HG03159 (cell line): ENCODE measurements at regions not wholly inside any gene's neighbourhood (a gene's known extent, or its start where the extent isn't known, plus 50 kb on each side); places are given as distances from the start of the nearest gene placed in this dataset.

ENCODE experiments used
- ATAC-seq: cut with Tn5 transposase; IDR thresholded peaks from one replicate; pipeline ENCODE4 v1.9.1; 2021; ENCODE audit warnings: mild to moderate bottlenecking, moderate library complexity; ENCODE audit not compliant: unreplicated experiment

DNA sequence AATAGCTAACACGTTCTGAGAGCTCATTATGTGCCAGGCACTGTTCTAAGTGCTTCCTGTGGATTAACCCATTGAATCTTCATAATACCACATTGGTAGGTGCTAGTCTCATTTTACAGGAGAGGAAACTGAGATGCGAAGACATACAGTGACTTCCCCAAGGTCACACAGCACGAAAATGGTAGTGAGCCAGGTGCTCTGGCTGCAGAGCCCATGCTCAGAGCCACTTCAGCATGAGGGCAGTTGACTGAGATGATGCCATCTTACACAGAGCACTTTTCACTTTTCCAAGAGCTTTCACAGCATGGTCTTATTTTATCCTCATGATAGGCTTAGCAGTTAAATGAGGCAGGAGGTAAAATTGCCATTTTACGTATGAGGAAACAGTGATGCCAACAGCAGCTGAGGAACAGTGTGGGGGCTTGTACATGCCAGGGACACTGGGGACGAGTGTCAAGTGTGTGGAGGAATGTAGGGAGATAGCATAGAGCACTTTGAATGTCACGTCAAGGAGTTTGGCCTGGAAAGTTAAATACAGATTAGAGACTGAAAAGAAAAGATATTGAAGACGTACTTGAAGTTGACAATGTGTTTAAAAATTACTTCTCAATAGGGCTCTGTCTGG, 180.0 kb downstream of the KIF4B start:
- no peak for ATAC-seq

DNA sequence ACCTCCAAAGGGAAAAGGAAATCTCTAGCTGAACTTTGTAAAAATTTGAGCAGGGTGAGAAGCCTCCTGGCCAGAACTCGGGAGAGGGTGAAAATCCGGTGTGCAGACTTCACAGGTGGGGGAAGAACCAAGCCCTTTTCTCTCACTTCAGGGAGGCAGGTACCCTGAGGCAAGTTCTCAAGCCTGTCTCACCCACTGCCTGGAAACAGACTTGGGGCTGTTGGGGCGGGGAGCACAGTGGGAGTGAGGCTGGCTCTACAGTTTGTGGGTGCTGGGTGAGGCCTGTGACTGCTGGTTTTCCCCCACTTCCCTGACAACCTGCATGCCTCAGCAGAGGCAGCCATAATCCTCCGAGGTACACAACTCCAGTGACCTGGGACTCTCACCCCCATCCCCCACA, 187.1 kb downstream of the KIF4B start:
- no peak for ATAC-seq

DNA sequence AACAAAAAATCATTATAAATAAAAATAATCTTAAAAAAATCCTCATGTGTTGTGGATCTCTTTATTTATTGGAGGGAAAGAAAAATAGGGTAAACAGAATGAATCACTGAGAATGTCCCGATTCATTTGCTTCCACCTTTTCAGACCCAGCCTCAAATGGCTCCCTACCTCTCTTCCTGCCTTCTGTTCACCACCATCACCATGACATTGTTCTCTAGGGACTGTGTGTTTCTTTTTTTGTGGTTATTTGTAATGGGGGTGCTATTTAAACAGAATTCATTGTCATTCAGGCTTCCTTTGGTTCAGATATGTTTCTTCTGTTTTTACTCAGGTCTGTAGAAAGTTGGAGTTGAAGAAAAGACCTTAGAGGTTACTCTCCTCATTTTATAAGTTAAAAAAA, 198.2 kb downstream of the KIF4B start:
- ATAC-seq: no peak

DNA sequence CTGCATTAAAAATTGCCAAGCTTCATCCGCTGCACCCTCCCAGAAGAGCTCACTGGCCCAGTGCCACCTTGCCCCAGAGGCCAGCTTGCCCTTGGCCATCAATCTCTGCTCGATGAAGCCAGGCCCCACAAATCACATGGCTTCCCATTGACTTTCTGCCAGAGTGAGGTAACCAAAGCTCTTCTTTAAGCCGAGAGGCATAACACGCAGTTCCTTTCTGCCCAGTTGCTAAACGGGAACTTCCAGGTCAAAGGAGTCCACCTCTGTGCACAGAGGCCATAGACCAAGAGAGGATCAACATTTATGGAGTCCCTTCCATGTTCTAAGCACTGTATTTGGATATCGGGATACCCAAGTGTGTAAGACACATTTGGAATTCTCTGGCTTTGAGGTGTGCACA, 208.8 kb downstream of the KIF4B start:
- no peak for ATAC-seq

DNA sequence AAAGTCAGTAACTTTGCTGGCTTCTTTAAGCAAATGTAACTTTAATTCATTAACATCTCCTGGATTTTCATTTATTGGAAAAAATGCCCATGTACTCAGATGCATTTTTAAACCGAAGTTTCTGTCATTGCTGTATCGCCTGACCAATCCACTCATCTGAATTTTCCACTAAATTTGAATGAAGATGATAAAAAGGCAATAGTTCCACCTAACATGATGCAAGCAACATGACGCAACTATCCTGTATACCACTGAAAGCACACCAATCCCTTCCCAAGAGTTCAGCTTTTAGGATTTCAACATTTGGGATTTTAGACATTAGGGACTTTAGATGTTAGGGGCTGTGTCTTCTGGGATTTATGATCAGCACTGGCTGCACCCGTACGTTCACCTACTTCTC, 215.6 kb downstream of the KIF4B start:
- ATAC-seq: no peak

DNA sequence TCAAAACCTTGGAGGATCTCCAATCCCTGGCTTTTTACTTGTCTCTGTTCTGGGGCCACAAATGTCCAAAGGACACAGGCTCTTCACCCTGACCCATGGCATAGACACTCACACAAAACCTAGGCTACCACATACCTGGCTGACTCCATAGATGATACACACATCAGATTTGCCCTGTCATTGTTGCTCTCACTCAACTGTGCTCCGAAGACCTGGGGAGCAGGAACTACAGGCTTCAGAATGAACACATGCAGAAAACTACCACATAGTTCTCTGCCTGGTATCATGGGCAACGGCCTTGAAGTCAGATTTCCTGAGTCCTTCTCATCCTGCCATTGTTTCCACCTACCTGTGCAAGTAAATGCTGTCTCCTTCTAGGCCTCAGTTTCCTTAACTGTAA, 226.2 kb downstream of the KIF4B start:
- no peak for ATAC-seq

DNA sequence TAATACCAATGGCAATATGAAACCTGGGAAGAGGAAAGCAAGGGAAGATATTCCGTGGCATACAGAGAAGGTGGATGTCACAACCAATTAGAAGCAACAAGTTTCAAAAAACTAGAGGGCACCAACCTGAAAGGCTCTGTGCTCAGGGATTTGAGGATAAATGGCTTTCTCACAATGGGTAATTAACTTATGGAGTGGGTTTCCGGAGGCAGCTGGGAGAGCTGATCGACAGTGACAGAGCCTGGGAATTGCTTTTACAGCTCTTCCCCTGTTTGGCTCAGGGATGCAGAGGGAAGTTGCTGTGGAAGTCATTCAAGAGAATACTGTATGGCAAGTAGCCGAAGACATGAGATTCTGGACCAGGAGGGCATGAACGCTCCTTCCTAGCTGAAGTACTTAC, 237.0 kb downstream of the KIF4B start:
- ATAC-seq: no peak

DNA sequence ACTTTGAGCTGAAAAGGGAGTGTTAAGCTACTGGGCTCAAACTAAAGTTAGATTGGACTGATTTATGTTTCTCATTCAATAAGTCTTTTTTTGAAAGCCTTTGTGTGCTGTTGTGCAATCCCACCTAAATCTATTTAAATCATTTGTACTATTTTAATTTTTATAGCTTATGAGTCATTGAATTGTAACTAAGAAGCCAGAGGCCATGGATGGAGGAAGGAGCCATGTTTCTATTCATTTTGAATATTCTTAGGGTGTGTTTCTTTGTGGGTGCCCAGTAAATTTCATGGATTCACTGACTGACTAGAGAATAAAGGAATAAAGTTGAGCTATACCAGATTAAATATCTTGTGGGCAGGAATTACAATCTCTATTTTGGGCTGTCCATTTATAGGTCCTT, 238.5 kb downstream of the KIF4B start:
- no peak for ATAC-seq

DNA sequence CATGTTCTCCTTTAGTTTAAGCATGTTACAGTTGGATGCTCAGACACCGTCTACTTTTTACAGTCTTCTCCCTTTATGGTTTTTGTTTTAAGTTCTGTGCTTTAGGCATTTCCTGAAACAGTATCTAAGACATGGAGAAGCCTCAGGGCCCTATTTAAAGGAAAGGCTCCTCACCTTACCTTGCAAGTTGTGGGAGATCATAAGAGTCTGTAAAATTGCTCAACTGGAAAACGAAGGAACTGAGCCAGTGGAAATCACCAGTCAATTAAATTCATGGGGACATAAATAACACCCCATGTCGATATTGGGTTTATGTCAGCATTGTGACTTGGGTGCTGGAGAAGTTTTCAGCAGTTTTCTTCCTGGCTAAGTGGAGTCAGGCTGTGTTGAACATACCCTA, 239.2 kb downstream of the KIF4B start:
- no peak for ATAC-seq

DNA sequence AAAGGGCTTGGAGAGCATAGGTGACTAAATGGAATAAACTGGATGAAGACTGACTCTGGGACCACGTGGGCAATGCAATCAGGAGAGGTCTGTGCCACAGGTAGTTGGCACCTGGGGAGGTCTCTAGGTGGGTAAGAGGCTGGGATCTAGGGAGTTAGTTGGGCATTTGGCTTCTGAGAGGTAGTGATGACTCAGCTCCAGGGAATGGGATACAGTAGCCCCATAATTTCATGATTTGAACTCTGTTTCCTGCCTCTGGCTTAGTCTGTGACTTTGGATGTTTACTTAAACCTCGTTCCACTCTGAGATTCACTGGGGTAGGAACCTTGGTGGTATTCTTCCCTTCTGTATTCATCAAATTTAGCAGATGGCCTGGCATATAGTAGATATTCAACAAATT, 240.8 kb downstream of the KIF4B start:
- no peak for ATAC-seq

DNA sequence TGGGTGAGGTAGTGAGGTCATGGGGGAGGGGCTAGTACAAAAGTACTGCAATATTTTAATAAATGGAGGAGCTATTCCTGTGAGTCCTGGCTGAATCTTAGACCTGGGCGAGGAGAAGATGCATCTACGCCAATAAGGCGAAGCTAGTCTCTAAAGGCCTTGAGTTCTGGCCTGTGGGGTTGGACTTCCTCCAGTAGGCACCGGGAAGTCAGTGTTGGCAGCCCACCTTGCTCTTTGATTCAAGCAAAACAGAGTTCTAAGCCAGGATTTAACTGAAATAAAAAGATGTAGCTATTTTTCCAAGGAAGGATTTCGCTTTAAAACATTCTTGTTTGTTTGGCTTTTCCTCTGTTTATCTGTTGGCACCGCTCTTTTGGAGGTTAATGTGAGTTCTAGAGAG, 244.6 kb downstream of the KIF4B start:
- no peak for ATAC-seq

DNA sequence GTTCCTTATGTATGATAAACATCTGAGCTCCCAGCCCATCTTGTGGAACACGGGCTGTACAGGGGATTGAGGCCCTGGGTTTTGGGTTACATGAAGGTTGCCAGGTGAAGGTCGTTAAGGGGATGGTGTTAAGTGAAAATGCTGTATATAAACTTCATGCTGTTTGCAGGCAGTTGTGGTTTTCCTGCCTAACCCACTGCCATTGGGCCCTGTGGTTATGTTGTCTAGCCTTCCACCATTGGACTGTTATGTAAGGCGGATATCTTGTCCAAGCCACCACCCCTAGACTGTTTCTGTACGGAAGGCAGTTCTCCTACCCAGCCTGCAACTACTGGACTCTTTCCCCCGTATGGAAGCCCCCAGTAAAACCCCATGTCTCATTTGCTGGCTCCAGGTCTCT, 246.1 kb downstream of the KIF4B start:
- no peak for ATAC-seq

DNA sequence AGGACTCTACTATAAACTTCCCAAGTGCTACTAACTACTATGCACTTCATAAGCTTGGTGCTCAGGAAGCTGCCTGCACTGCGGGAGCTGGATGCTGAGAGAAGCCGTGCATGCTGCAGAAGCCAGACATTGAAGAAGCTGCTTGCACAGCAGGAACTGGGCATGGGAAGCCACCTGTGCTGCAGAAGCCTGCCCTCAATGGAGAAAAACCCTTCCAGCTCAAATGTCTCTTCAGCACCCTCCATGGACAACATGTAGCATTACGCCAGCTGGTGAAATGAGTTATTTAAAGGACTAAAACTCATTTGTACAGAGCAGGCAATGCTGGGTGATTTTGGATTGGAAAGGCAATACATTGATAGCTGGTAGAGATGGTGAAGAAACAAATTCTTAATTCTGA, 247.2 kb downstream of the KIF4B start:
- ATAC-seq: peak; percentile 72

DNA sequence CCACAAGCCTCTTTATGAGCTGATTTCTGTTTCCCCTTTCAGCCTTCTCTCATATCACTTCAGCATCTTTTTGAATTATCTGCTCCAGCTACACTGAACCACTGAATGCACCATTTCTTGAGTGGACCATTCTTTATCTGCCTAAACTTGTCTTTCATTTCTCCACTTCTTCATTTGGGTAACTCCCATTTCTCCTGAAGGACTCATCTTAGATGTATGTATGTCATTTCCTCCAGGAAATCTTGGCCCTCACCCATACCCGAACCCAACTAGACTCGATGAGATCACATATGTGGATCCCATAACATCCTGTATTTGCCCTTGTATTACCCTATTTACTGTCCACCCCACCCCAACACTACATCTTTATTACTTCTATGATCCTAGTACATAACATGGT, 249.8 kb downstream of the KIF4B start:
- no peak for ATAC-seq

DNA sequence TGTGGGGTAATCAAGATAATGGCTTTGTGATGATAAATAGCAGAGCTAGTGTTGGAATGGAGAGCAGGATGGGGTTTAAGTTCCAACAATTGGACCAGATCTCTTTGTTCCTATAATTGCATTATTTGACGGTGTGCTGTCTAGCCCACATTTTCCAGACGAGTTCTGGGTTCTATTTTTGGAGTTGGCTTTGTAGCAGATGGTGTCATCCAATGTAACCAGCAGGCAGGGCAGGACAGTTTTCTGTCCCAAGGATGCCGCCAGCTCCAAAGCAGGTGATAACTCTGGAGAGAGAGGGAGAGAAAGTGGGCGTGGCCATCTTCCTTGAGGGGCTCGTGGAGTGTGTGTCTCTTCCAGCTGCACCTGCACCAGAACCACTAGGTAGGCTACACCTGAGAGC, 251.3 kb downstream of the KIF4B start:
- no peak for ATAC-seq

DNA sequence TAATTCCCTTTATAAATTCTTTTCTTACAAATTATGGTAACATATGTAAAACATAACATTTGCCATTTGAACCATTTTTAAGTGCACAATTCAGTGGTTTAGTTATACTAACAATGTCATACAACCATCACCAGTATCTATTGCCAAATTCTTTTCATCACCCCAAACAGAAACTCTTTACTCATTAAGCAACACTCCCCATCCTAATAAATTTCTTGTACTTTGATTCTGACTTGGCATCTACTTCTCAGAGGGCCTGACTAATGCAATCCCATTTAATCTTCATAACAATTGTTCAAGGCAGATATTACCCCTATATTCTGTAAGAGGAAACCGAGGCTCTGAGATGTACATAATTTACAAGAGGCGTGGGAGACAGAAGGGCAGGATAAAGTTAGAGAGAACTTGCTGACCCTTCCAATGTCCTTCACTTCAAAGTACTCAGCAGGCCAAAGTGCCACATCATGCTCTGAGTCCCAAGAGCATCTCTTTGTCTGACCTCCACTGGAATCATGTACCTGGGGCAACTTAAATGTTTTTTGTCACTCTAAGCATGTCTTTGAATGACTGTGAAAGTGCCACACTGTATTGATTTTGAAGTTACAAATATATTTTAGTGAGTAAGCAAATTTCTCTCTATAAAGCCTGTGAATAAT, 255.3 kb downstream of the KIF4B start:
- no peak for ATAC-seq

DNA sequence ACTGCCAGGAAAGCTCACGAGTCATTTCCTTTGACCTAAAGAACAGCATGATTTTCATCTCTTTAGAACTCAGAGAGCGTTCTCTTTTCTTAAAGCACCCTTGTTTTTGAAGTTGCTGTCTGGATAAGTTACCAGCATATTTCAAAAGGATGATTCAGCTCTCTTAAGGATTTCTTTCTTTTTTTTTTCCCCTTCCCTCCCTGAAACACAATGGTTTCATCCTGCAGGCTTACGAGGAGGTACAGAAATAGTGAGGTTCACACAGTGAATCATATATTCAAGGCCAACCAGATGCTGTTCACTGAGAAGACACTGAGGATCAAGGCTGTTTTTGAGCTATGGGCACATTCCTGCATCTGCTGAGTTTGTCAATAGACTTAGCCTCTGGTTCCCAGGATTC, 257.2 kb downstream of the KIF4B start:
- no peak for ATAC-seq

DNA sequence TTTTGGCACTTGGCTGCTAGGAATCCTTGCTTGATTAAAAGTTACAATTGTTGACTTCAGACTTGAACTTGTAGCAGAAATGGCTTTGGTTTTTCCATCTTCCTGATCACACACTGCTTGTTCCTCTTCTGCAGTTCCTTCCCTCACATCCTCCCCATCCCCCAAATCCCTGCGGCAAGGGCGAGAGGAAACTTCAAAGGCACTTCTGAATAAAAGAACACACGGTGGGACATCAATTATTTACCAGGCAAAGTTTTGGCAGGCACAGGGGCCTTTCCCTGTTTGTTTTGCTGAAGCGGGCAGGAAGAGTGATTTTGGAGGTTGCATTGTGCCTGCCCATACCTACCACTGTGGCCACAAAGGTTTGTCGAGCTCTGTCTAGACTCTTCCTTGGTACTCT, 260.9 kb downstream of the KIF4B start:
- ATAC-seq: no peak

DNA sequence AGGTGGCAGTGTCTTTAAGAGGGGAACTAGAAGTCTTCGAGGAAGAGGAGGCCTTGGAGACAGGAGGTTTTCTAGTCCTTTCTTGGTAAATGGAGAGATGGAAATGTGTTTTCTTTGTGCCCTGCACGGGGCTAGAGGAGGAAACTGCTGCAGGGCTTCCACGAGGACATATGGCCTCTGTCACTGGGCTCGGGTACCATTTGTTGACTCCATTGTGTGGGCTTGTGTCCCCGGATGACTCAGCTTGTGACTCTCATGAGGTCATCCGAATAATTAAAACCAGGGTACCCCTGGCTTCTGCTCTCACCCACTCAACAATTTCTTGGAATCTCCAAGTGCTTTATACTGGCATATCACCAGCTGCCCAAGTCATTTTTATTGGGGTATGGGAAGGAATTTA, 261.7 kb downstream of the KIF4B start:
- ATAC-seq: no peak

DNA sequence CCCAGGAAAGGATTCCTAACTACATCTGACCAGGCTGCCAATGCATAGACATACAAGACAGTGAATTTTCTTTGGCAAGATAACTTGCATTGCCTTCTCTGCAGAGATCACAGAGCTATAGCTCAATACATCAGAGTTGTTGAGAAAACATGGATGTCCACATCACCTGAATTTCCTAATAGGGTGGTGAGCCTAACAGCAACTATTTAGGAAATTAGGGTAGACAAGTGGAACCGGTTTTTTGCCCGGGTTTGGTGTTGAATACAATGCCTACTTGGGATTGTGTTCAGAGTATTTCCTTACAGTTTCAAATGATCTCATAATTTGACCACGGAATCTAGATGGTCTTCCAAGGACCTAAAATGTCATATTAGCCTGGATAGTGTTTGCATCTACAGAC, 262.7 kb downstream of the KIF4B start:
- ATAC-seq: no peak

DNA sequence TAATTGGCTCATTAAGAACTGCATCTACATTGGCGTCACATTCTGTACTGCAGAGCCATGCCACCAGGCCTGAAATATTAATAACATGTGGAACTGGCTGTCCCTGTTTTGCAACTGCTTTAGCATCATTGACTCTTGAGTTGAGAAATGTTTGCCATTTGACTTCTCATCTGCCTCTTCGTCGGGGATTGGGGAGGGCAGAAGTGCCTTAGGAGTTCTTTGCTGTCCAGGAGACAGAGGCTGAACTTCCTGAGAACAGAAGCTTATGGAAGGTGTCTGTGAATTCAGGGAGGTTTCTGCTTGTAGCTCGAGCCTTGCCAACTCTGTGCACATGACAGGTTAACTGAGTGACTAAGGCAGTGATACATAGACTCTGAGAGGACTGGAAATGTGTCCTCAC, 265.0 kb downstream of the KIF4B start:
- ATAC-seq: no peak

DNA sequence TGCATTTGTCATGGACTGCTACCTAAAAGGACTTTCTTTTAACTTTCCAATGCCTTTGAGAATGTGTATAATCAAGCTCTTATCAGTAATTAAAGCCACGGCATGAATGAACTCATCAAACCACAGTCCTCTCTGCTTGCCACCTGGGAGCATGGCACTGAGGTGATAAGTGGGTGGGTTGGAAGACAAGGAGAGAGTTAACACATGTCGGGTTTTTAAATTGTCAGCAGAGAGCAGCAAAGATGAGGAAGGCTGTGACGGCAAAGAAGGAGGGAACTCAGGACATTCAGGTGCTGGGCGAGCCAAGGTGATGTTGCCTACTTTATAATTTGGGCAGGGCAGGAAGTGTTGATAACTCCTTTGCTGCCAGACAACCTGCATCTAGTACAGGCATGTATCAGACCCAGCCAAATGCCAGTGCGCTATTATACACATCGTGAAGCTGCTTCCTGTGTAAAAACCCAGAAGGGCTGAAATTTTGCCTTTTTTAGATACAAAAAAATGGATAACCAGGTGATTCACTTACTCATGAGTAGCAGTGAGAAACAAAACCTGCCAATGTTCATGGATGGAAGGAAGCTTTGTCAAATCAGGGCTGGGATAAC, 269.1 kb downstream of the KIF4B start:
- ATAC-seq: no peak

DNA sequence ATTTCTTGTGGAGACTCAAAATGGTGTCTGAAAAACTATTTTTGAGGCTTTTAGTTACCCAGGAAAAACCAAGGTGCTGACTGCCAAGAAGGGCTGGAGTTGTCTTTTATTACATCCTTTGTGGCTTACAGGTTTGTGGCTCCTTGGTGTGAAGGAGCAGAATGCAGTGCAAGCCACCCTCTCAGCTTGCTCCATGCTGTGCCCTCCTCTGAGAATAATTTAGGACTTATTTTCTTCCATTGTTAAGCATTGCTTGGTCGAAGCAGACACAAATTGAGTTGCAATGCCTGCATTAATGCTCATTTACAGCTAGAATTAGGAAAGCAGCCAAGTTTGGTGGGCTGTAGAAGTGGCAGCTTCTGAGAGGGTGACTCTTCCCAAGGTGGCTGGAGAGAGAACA, 272.2 kb downstream of the KIF4B start:
- ATAC-seq: no peak
